GM12872 (cell line): ENCODE measurements at regions not wholly inside any gene's neighbourhood (a gene's known extent, or its start where the extent isn't known, plus 50 kb on each side); places are given as distances from the start of the nearest gene placed in this dataset.

Experiments used
- TF ChIP-seq, protein P1 (sequence below): IDR thresholded peaks from 3 replicates; pipeline ENCODE4 v1.5.1; 2011; ENCODE audit warnings: low read depth, mild to moderate bottlenecking, low read length, moderate library complexity; ENCODE audit not compliant: insufficient read depth

- TF ChIP-seq, protein P1, sequence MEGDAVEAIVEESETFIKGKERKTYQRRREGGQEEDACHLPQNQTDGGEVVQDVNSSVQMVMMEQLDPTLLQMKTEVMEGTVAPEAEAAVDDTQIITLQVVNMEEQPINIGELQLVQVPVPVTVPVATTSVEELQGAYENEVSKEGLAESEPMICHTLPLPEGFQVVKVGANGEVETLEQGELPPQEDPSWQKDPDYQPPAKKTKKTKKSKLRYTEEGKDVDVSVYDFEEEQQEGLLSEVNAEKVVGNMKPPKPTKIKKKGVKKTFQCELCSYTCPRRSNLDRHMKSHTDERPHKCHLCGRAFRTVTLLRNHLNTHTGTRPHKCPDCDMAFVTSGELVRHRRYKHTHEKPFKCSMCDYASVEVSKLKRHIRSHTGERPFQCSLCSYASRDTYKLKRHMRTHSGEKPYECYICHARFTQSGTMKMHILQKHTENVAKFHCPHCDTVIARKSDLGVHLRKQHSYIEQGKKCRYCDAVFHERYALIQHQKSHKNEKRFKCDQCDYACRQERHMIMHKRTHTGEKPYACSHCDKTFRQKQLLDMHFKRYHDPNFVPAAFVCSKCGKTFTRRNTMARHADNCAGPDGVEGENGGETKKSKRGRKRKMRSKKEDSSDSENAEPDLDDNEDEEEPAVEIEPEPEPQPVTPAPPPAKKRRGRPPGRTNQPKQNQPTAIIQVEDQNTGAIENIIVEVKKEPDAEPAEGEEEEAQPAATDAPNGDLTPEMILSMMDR = no peak
These were observed 537.1 kb upstream of the ANO3 start for GRCh38 chr11:25794804-25795203.

- TF ChIP-seq, protein P1 = no peak
These were observed 515.5 kb upstream of the ANO3 start for GRCh38 chr11:25816411-25816810.

GRCh38 chr11:25824688-25825087 lies 507.2 kb upstream of the ANO3 start:
- TF ChIP-seq, protein P1 = no peak

DNA sequence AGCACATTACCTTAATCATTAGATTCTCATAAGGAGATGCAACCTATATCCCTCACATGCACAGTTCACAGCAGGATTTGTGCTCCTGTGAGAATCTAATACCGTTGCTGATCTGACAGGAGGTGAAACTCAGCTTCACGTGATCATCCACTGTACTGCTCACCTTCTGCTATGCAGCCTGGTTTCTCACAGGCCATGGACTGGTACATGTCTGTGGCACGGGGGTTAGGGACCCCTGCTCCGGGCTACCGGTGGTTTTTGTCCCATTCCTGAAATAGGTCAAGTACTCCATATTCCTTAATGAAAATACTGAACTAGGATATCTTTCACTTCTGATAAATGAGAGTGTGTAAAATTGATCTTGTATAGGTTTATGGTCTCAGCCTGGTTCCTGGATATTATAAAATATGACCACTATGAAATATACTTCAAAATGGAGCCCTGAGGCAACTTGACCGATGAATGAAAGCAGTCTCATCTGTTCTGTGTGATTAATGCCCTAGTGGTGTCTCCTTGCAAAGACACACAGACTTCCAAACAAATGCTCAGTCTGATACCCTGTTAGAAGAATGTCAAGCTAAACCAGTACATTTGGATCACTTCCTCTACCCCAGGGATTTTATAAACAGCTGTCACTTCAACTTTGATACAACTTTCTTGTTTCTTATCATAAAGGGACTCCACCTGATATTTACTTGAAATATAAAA lies 492.9 kb upstream of the ANO3 start:
- TF ChIP-seq, protein P1 = peak; percentile 11; the same call in 1 of the 3 replicates

DNA sequence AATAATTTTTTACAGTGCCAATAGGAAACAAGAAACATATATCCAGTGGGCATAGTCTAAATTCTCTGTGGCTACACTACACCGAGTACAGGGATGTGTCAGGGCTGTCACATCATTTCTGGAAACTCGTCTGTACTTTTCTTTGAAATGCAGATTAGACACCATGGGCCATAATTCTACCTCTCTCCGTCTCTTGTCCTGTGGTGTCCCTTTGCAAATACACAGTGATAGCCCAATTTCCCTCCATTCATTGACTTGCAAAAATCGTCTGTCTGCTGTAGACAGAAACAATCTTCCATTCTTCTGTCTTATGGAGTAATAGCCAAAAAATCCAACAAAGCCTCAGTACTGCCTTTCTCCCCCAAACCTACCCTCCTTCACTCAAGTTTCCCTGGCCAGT lies 487.1 kb upstream of the ANO3 start:
- TF ChIP-seq, protein P1 = no peak

DNA sequence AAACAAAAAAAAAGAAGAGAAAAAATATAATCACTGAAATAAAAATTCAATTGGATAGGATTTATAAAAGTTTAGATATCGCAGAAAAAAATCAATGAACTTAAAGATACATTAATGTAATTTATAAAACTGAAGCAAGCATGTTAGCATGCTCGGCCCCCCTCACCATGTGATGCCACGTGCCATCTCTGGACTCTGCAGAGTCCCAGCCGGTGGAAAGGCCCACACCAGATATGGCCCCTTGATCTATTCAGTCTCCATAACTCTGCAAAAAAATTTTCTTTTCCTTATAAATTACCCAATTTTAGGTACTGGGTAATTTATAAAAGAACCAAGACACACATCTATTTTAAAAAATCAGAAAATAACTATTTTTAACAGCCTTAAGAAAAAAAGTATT lies 476.0 kb upstream of the ANO3 start:
- TF ChIP-seq, protein P1 = no peak

GRCh38 chr11:25859776-25860175 lies 472.2 kb upstream of the ANO3 start:
- TF ChIP-seq, protein P1 = no peak
